SK-N-MC (cell line): ENCODE measurements at regions not wholly inside any gene's neighbourhood (a gene's known extent, or its start where the extent isn't known, plus 50 kb on each side); places are given as distances from the start of the nearest gene placed in this dataset.

Experiments used
- DNase-seq: peaks from one replicate; pipeline ENCODE4 v3.0.0-alpha.2; 2011; ENCODE audit warnings: low read depth, low spot score
- H3K27ac ChIP-seq: fragments of 200-600 bp; sonication (generic); 2 replicates; pipeline ENCODE4 v1.5.1; 2016; ENCODE audit warnings: mixed run types
- H3K36me3 ChIP-seq: fragments of 200-600 bp; sonication (generic); 2 replicates; pipeline ENCODE4 v1.6.1; 2017; ENCODE audit warnings: antibody characterized with exemption, low read length, mixed read lengths; ENCODE audit not compliant: insufficient read depth
- H3K4me3 ChIP-seq: fragments of 200-600 bp; sonication (generic); 2 replicates; pipeline ENCODE4 v1.5.1; 2016
- H3K9ac ChIP-seq: fragments of 200-600 bp; sonication (generic); 2 replicates; pipeline ENCODE4 v1.8.0; 2017; ENCODE audit warnings: mixed run types, mixed read lengths; ENCODE audit not compliant: insufficient read length
- H3K9me3 ChIP-seq: fragments of 200-600 bp; sonication (generic); 2 replicates; pipeline ENCODE4 v1.6.1; 2017; ENCODE audit warnings: low read depth, mild to moderate bottlenecking, antibody characterized with exemption, low read length, moderate library complexity, mixed read lengths
- EZH2 ChIP-seq: fragments of 200-600 bp; sonication (generic); IDR thresholded peaks from one replicate; pipeline ENCODE4 v1.6.1; 2017; ENCODE audit warnings: antibody characterized with exemption
- FOXP2 ChIP-seq: optimal IDR thresholded peaks from 2 replicates; pipeline ENCODE3; 2011; ENCODE audit warnings: mild to moderate bottlenecking, moderate library complexity; ENCODE audit not compliant: insufficient read depth; ENCODE audit errors: extremely low read length, control extremely low read depth
- POLR2AphosphoS5 ChIP-seq: IDR thresholded peaks from 2 replicates; pipeline ENCODE4 v1.6.1; 2012; ENCODE audit warnings: mild to moderate bottlenecking, low read depth, low read length, borderline replicate concordance

GRCh38 chr2:8395718-8396117, 286.1 kb upstream of the ID2 start:
- TF ChIP-seq FOXP2 (no peak), POLR2AphosphoS5 (no peak), EZH2 (no peak)
- H3K4me3 ChIP-seq = peak overlapping the region; percentile 47
- H3K27ac ChIP-seq = peak overlapping the region; percentile 91
- peak; percentile 67 for DNase-seq
- no peaks in the 10 kb centered on the region for H3K36me3 ChIP-seq
- H3K9me3 ChIP-seq = no peaks in the 10 kb centered on the region
- H3K9ac ChIP-seq = peak overlapping the region; percentile 44

- TF ChIP-seq POLR2AphosphoS5 = no peak
- no peak for TF ChIP-seq EZH2
- no peak for TF ChIP-seq FOXP2
- Histone ChIP-seq H3K36me3 (no peaks in the 10 kb centered on the region), H3K4me3 (no peak overlapping the region)
These were observed 283.7 kb upstream of the ID2 start for GRCh38 chr2:8398040-8398668.

GRCh38 chr2:8399731-8400130, 282.1 kb upstream of the ID2 start:
- DNase-seq = no peak
- no peaks in the 10 kb centered on the region for H3K9me3 ChIP-seq

More at GRCh38 chr2:8398040-8398668, 283.7 kb upstream of the ID2 start:
- Histone ChIP-seq H3K27ac (no peak overlapping the region), H3K9ac (no peak overlapping the region), H3K9me3 (no peaks in the 10 kb centered on the region)
- DNase-seq = no peak

DNA sequence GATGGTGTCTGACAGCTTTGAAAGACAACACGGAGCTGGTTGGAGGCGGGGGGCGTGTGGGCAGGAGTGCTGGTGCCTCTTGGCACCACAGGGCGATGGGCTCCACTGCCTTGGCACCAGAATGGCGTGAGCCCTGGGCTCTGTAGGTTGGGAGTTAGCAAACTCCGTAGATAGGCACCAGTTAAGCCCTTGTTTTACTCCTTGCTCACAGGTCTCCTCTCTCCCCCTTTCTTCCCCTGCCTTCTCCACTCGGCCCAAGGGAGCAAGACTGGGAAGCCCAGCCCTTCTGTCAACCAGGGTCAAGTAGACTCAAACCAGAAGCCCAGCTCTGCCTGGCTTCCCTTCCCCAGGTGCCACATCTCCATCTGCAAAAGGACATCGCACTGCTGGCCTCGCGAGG, 281.7 kb upstream of the ID2 start:
- Histone ChIP-seq H3K36me3 (no peaks in the 10 kb centered on the region), H3K9ac (no peak overlapping the region), H3K27ac (no peak overlapping the region), H3K9me3 (no peaks in the 10 kb centered on the region), H3K4me3 (no peak overlapping the region)
- TF ChIP-seq POLR2AphosphoS5 = no peak
- DNase-seq = no peak

More at GRCh38 chr2:8399731-8400130, 282.1 kb upstream of the ID2 start:
- TF ChIP-seq EZH2 = no peak
- TF ChIP-seq POLR2AphosphoS5 = no peak
- TF ChIP-seq FOXP2 = no peak
- no peak overlapping the region for H3K9ac ChIP-seq
- no peak overlapping the region for H3K27ac ChIP-seq
- no peak overlapping the region for H3K4me3 ChIP-seq
- H3K36me3 ChIP-seq = no peaks in the 10 kb centered on the region

- H3K9ac ChIP-seq = no peak overlapping the region
- H3K36me3 ChIP-seq = no peaks in the 10 kb centered on the region
- DNase-seq = no peak
- no peaks in the 10 kb centered on the region for H3K9me3 ChIP-seq
- no peak overlapping the region for H3K27ac ChIP-seq
- TF ChIP-seq EZH2 = no peak
- TF ChIP-seq FOXP2 = no peak
- TF ChIP-seq POLR2AphosphoS5 = no peak
- H3K4me3 ChIP-seq = no peak overlapping the region
These were observed 279.6 kb upstream of the ID2 start for GRCh38 chr2:8402222-8402621.

DNA sequence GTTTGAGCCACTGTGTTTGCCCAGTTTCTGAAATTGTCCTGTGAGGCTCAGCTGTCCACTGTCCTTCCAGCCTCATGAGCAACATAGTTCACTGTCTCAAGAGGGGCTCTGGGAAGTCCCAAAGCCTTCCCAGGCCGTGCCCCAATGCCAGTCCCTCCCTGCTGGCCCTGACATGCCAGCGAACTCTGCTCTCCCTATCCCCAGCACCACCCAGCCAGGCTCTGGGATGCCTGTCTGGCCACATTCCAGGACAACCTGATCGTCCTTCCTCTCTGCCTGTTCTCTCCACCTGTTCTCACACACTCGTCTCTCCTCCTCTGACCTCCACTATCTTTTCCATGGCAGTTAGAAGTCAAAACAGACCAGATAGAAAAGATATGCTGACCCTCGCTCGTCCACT, 278.0 kb upstream of the ID2 start:
- DNase-seq = no peak
- H3K9me3 ChIP-seq = no peaks in the 10 kb centered on the region
- TF ChIP-seq POLR2AphosphoS5 = no peak
- TF ChIP-seq FOXP2 = no peak
- no peak for TF ChIP-seq EZH2
- no peaks in the 10 kb centered on the region for H3K36me3 ChIP-seq
- H3K27ac ChIP-seq = no peak overlapping the region
- H3K9ac ChIP-seq = no peak overlapping the region
- H3K4me3 ChIP-seq = no peak overlapping the region

DNA sequence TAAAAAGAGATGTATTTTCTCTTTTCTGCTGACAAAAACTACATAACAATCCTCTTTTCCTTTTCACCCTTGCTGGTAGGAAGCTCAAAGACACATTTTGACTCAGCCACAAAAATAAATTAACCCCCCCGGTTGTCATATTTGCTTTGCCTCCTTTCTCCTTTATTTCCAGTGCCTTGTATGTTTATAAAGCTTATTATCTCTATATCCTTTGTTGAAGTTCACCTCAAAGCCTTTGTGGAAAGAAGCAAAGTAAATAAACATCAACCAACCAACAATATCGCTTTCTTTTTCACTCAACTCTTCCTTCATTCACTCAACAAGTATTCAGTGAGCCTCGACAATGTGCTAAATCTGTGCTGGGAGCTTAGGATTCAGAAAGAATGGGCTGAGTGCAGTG, 276.5 kb upstream of the ID2 start:
- DNase-seq = no peak

DNA sequence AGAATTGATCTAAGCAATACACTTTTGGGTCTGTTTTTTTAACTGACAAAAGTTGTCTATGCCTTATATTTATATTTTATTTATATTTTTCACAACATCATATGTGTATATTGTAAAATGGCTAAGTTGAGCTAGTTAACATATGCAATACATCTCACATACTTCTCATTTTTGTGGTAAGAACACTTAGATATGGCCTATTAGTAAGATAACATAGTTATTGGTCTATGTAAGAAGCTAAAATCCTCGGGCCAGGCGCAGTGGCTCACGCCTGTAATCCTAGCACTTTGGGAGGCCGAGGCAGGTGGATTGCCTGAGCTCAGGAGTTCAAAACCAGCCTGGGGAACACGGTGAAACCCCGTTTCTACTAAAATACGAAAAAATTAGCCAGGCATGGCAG, 275.6 kb upstream of the ID2 start:
- Histone ChIP-seq H3K36me3 (no peaks in the 10 kb centered on the region), H3K4me3 (no peak overlapping the region), H3K9me3 (no peaks in the 10 kb centered on the region), H3K27ac (no peak overlapping the region), H3K9ac (no peak overlapping the region)
- no peak for DNase-seq
- TF ChIP-seq POLR2AphosphoS5 (no peak), EZH2 (no peak), FOXP2 (no peak)

More for the DNA sequence above, 276.5 kb upstream of the ID2 start:
- TF ChIP-seq EZH2 (no peak), POLR2AphosphoS5 (no peak), FOXP2 (no peak)
- H3K9ac ChIP-seq = no peak overlapping the region
- H3K9me3 ChIP-seq = no peaks in the 10 kb centered on the region
- H3K4me3 ChIP-seq = no peak overlapping the region
- H3K27ac ChIP-seq = no peak overlapping the region
- H3K36me3 ChIP-seq = no peaks in the 10 kb centered on the region

DNA sequence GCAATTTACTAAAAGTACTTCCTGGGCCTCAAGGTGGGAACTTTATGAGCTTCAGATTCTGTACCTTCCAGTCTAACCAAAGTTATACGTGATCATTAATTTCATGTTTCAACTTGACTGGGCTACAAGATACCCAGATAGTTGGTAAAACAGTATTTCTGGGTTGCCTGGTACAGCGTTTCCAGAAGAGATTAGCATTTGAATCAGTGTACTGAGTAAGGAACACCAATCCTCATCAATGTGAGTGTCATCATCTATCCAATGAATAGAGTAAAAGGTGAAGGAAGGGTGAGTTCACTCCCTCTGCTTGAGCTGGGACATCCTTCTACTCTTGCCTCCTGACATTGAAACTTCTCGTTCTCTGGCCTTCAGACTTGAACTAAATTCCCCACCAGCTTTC, 274.5 kb upstream of the ID2 start:
- no peak overlapping the region for H3K4me3 ChIP-seq
- H3K36me3 ChIP-seq = no peaks in the 10 kb centered on the region
- no peak overlapping the region for H3K9ac ChIP-seq
- DNase-seq = no peak
- no peaks in the 10 kb centered on the region for H3K9me3 ChIP-seq
- TF ChIP-seq FOXP2 (no peak), POLR2AphosphoS5 (no peak), EZH2 (no peak)
- no peak overlapping the region for H3K27ac ChIP-seq
